NCI-H524 (cell line): ENCODE measurements at regions not wholly inside any gene's neighbourhood (a gene's known extent, or its start where the extent isn't known, plus 50 kb on each side); places are given as distances from the start of the nearest gene placed in this dataset.
"Not testable (repeated sequence)": the region's sequence is repeated elsewhere in the genome, so short reads cannot be mapped to it uniquely, and the experiment has no call there.

Experiments
- DNase-seq, 2 experiments: peaks; one replicate each; lab custom pipeline; 2025; lab: John Stamatoyannopoulos, UW

- no peak for DNase-seq
Measured at GRCh38 chr1:5140962-5141361, 486.6 kb downstream of the AJAP1 start.

GRCh38 chr1:5140136-5140535, 485.7 kb downstream of the AJAP1 start:
- DNase-seq = no peak

GRCh38 chr1:5129746-5130355, 475.4 kb downstream of the AJAP1 start:
- no peak for DNase-seq

GRCh38 chr1:5125208-5125607, 470.8 kb downstream of the AJAP1 start:
- DNase-seq = no peak

GRCh38 chr1:5120559-5120958, 466.1 kb downstream of the AJAP1 start:
- DNase-seq = no peak

- DNase-seq = no peak
Measured at GRCh38 chr1:5119366-5120234, 465.2 kb downstream of the AJAP1 start.

GRCh38 chr1:5118771-5119170, 464.4 kb downstream of the AJAP1 start:
- DNase-seq = not testable (repeated sequence)

GRCh38 chr1:5118292-5118691, 463.9 kb downstream of the AJAP1 start:
- DNase-seq = not testable (repeated sequence)

GRCh38 chr1:5111581-5111980, 457.2 kb downstream of the AJAP1 start:
- no peak for DNase-seq

- no peak for DNase-seq
Measured at GRCh38 chr1:5110508-5110907, 456.1 kb downstream of the AJAP1 start.

- DNase-seq = no peak
Measured at GRCh38 chr1:5109633-5110032, 455.2 kb downstream of the AJAP1 start.

GRCh38 chr1:5108740-5109139, 454.3 kb downstream of the AJAP1 start:
- DNase-seq = no peak

GRCh38 chr1:5105744-5106143, 451.3 kb downstream of the AJAP1 start:
- DNase-seq = no peak

- peak in 1 of 2 experiments; percentile 27 for DNase-seq
Measured at GRCh38 chr1:5099558-5099957, 445.1 kb downstream of the AJAP1 start.

- DNase-seq = no peak
Measured at GRCh38 chr1:5098981-5099385, 444.6 kb downstream of the AJAP1 start.

GRCh38 chr1:5093042-5093441, 438.6 kb downstream of the AJAP1 start:
- no peak for DNase-seq

GRCh38 chr1:5084676-5085075, 430.3 kb downstream of the AJAP1 start:
- DNase-seq = no peak

- no peak for DNase-seq
Measured at GRCh38 chr1:5067246-5067645, 412.8 kb downstream of the AJAP1 start.

GRCh38 chr1:5053744-5054143, 399.3 kb downstream of the AJAP1 start:
- DNase-seq = no peak

GRCh38 chr1:5029136-5029535, 374.7 kb downstream of the AJAP1 start:
- DNase-seq = no peak

GRCh38 chr1:5012249-5012648, 357.8 kb downstream of the AJAP1 start:
- no peak for DNase-seq

GRCh38 chr1:5010656-5011055, 356.2 kb downstream of the AJAP1 start:
- no peak for DNase-seq

- no peak for DNase-seq
Measured at GRCh38 chr1:5010236-5010635, 355.8 kb downstream of the AJAP1 start.
